ENCODE measurements at regions not wholly inside any gene's neighbourhood (a gene's known extent, or its start where the extent isn't known, plus 50 kb on each side); places are given as distances from the start of the nearest gene placed in this dataset.
"Not testable (repeated sequence)": the region's sequence is repeated elsewhere in the genome, so short reads cannot be mapped to it uniquely, and the experiment has no call there.

GRCh38 chr11:91624021-91624420, 600.6 kb upstream of the FAT3 start:
- DNase-seq = no peak

- DNase-seq = peak; percentile 20
Measured at GRCh38 chr11:91608677-91609076, 615.9 kb upstream of the FAT3 start.

GRCh38 chr11:91596111-91596510, 628.5 kb upstream of the FAT3 start:
- DNase-seq = no peak

- no peak for DNase-seq
Measured at GRCh38 chr11:91591021-91591420, 633.6 kb upstream of the FAT3 start.

- DNase-seq = no peak
Measured at GRCh38 chr11:91587131-91587530, 637.5 kb upstream of the FAT3 start.

GRCh38 chr11:91585035-91585801, 639.4 kb upstream of the FAT3 start:
- no peak for DNase-seq

GRCh38 chr11:91563176-91563575, 661.4 kb upstream of the FAT3 start:
- DNase-seq = no peak

- DNase-seq = no peak
Measured at GRCh38 chr11:91560434-91560833, 664.2 kb upstream of the FAT3 start.

GRCh38 chr11:91538065-91538464, 686.6 kb upstream of the FAT3 start:
- no peak for DNase-seq

GRCh38 chr11:91536366-91536765, 688.3 kb upstream of the FAT3 start:
- DNase-seq = no peak

- no peak for DNase-seq
Measured at GRCh38 chr11:91528965-91529364, 695.7 kb upstream of the FAT3 start.

GRCh38 chr11:91527380-91528030, 697.1 kb upstream of the FAT3 start:
- no peak for DNase-seq

GRCh38 chr11:91513734-91514133, 710.9 kb upstream of the FAT3 start:
- peak; percentile 14 for DNase-seq

- no peak for DNase-seq
Measured at GRCh38 chr11:91497847-91498246, 726.8 kb upstream of the FAT3 start.

GRCh38 chr11:91495837-91496236, 728.8 kb upstream of the FAT3 start:
- no peak for DNase-seq

GRCh38 chr11:91489989-91490388, 734.6 kb upstream of the FAT3 start:
- DNase-seq = no peak

GRCh38 chr11:91483956-91484355, 740.7 kb upstream of the FAT3 start:
- DNase-seq = not testable (repeated sequence)

- not testable (repeated sequence) for DNase-seq
Measured at GRCh38 chr11:91481875-91482274, 742.7 kb upstream of the FAT3 start.

- no peak for DNase-seq
Measured at GRCh38 chr11:91470656-91471055, 754.0 kb upstream of the FAT3 start.

- DNase-seq = no peak
Measured at GRCh38 chr11:91459840-91460239, 764.8 kb upstream of the FAT3 start.

GRCh38 chr11:91446267-91446666, 778.4 kb upstream of the FAT3 start:
- DNase-seq = no peak

GRCh38 chr11:91435694-91436395, 788.8 kb upstream of the FAT3 start:
- peak; percentile 30 for DNase-seq

GRCh38 chr11:91433284-91434010, 791.2 kb upstream of the FAT3 start:
- no peak for DNase-seq
